NCI-H2227 (cell line): ENCODE measurements at regions not wholly inside any gene's neighbourhood (a gene's known extent, or its start where the extent isn't known, plus 50 kb on each side); places are given as distances from the start of the nearest gene placed in this dataset.

ENCODE experiments used
- DNase-seq: peaks from one replicate; lab custom pipeline; 2025; ENCODE audit not compliant: unreplicated experiment; lab: John Stamatoyannopoulos, UW

DNA sequence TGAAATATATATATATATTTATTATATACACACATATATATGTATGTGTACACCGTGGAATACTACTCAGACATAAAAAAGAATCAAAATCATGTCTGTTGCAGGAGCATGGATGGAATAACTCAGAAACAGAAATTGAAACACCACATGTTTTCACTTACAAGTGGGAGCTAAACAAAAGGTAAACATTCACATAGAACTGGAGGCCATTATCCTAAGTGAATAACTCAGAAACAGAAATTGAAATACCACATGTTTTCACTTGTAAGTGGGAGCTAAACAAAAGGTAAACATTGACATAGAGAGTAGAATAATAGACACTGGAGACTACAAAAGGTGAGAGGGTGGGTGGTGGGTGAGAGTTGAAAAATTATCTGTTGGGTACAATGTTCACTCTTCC is 171.5 kb upstream of the GOLIM4 start:
- no peak for DNase-seq

DNA sequence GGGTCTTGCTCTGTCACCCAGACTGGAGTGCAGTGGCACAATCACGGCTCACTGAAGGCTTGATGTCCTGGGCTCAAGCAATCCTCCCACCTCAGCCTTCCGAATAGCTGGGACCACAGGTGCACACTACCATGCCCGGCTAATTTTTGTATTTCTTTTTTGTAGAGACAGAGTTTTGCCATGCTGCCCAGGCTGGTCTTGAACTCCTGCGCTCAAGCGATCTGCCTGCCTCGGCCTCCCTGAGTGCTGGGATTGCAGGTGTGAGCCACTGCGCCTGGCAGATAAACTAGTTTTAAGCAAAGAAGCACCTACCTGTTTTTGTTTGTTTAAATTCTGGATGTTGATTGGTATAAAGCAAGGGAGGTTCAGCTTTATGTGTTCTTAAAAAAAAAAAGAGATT is 170.6 kb upstream of the GOLIM4 start:
- DNase-seq = no peak

DNA sequence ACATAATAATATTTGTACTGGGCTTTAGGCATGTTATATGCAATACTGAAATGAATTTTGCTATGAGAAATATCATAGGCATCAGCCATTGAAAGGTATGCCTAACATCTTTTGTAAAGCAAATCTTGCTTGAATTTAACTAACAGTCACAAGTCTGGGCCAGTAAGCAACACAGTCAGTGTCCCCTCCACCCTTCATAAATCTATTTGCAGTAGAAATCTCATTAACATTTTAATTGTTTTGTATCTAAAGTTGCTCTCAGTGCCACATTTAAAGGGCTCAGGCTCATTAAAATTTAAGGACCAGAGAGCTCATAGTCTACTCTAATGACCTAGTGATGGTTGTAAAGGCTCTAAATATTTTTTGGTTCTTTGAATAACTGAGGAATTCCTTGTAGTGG is 167.2 kb upstream of the GOLIM4 start:
- DNase-seq = no peak

DNA sequence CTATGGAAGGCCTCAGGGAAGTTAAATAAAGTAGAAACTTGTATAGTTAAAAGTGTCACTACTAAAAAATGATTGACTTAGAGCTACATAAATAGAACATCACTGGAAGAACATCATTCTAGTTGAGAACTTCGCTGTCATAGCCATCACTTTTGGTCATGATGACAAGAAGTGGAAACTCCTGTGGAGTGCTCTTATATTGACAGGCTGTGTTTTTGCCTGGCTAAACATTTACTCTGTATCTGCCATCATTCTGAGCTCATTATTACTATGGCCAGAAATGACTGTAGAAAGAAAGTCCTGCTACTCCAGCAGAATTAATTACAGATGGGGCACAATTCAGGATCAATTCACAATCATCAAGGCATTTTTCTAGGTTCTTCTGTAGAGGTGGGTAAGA is 165.1 kb upstream of the GOLIM4 start:
- DNase-seq = no peak

DNA sequence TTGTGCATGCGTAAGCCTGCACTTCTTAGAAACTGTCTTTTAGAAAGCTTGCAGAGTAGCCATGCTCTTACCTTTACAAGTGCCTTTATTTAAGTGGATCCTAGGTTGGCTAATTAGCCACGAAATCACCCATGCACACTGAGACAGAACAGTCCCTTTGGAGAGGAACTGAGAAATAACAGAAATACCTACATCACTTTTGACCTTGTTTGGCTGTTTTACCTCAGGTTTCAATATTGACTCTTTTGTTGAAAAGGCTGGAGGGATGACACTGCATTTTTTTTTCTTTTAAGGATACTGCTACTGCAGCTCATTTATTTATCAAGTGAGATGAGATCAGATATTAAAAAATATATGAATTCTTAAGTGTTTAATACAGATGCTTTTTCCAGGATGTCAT is 155.6 kb upstream of the GOLIM4 start:
- no peak for DNase-seq

DNA sequence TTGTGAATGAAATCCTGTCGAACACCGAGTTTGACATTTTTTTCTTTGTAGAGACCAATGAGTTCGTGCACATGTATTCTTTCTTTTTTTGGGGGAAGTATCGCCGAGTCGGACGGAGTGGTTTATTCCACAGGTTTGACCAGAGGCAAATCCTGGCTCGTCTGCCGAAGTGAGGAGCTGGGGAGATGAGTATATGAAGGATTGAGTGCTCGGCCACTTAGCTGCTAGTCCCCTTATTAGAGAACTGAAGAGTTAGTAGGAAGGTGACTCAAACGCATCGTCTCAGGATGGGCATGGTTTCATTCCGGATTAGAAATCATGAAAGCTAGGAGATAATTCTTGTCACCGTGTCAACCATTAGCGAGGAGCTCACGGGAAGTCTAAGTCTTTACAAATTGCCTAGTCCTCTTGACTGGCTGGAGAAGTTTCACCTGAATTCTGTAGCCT is 154.7 kb upstream of the GOLIM4 start:
- peak; percentile 42 for DNase-seq

DNA sequence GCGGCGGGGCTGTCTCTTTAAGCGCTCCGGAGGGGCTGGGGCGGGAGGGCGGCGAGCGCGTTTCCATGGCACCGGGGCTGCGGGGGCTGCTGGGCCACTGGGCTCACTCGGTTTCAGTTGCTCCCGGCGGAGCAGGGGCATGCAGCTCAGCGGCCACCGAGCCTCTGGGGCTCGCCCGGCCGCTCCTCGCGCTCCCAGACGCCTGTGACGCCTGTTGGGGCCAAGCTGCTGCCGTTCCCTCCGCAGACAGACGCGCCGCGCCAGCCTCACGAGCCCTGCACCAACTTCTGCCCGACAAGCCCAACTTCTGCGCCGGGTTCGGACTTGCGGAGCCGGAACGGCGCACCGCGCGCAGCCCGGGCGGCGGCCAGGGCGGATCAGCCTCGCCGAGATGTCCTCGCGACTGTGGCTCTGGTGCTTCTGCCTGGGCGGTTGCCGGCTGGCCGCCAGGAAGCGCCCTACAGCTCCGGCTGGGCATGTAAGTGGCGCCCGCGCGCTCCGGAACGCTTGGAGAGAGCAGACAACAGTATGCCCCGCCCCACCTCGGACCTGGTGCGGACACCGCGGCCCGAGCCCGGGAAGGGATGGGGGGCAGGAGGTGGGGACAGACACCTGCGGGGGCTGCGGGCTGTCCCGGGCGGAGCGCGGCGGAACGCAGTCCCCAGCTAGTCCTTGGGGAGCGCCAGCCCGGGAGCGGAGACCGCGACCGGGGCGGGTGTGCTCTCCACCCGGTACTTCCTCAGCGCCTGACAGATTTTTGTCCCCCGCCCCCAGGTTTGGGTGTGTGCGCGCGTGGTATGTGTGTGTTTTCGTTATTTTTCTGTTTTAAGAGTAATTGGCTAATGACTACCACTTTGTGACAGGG is 154.1 kb upstream of the GOLIM4 start:
- DNase-seq = peak; percentile 90

DNA sequence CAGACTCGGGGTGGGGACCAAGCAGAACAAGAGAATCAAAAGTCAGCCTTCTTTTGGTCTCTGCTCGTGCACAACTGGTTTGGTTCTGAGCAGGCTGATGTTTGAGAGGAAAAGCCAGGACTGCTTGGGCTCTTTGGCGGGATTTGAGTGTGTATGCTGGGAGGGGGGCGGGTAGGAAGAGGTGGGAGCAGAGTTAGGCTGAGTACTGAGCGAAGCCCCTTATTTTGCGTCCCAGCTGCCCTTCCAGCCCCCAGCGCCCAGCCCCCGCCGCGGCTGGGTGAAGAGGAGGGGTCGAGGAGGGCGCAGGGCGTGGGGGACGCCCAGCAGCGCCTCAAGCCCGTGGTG is 153.5 kb upstream of the GOLIM4 start:
- peak; percentile 87 for DNase-seq

DNA sequence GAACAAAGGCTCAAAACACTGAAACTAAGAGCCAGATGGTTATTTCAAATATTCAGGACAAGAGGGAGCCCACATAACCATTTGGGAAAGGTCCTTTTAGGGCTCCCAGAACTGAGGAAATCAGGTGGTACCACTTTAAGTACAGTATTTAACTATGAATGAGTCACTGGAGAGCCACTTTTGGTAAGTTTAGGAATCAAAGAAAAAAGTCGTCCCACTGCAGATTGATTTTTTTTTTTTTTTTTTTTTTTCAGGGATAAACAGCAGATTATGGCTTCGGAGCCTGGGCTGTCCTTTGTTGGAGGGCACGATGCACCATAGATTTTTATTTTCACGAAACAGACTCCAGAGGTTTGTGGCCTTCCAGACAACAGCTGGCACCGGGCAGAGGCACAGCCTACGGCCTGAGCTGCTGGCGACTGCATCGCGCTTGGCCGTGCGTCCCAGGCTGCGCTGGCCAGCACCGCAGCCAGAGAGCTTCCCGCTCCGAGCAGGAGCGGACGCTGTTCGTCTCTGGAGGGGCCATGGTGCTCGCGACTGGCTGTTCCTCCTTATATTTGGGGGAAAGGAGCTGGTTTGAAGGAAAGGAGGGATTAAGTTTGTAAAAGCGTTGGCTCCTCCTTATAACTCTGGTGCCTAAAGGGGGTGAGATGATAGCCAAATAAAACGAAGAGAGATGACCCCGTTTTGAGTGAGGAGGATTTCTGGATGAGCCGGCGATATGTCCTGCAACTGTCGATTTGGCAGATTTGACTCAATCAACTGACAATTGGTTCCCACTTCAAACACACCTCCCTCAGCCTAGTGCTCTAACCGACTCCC is 152.9 kb upstream of the GOLIM4 start:
- peak; percentile 75 for DNase-seq

DNA sequence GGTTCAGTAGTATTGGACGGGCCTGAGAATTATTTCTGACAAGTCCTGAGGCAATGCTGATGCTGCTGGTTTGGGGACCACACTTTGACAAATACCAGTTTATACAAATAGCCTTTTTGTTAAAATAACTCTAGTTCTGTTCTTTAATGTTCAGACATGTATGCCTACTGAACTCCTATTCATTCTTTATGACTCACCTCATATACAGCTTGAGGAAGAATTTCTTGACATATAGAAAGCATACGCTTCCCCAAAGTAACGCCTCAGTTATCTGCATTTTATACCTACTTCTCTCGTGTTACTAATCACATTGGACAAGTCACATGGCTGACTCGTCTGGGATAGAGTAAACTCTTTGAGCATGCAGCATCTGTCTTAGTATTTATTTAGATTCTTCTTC is 145.4 kb upstream of the GOLIM4 start:
- no peak for DNase-seq

DNA sequence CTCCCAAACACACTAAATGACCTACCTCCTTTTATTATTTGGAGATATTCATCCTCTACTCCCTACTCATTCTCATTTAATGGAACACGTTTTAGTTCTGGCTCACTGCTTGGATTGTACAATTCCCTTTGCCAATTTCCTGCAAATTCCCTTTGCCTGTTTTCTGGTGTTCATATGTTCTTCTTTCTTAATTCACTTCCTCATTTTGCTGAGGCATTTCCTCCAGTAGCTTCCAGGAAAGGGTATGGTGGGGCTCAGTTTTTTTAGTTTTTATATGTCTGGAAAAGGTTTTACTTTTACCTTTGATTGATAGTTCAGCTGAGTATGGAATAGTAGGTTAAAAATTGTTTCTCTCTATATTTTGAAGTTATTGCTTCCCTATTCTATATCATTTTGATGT is 143.6 kb upstream of the GOLIM4 start:
- DNase-seq = no peak

DNA sequence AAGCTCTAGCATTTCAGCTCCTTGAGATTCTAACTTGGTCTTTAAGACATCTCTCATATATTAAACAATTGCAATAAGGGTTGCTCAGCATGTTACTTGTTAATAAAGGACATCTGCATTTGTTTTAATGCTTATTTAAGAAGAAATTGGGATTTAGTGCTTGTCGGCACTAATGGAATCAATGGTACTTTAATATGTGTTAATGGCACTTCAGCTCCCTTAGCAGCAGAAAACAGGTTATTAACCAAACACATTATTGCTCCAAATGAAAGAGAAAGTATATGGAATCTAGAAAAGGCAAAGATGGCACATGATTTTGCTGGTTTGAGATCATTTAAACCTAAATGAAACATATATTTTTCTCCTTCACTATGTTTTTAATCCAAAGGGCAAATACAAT is 137.3 kb upstream of the GOLIM4 start:
- DNase-seq = no peak

DNA sequence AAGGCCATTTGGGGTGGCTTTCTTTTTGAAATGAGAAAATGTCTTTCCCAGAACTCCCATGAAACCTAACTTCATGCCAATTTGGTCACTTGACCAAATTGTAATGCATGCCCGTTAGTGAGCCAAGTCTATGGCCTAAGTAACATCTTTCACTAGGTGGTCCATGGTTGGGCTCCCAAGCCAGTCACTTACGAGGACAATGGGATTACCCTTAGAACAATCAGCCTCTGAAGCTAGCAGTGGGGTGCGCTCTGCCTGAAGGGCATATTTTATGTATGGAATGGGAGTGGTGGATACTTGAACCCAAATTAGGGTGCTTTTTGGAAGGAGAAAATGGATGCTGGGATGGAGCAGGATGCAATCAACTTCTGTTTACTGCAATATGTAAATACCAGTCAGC is 127.4 kb upstream of the GOLIM4 start:
- DNase-seq = no peak

DNA sequence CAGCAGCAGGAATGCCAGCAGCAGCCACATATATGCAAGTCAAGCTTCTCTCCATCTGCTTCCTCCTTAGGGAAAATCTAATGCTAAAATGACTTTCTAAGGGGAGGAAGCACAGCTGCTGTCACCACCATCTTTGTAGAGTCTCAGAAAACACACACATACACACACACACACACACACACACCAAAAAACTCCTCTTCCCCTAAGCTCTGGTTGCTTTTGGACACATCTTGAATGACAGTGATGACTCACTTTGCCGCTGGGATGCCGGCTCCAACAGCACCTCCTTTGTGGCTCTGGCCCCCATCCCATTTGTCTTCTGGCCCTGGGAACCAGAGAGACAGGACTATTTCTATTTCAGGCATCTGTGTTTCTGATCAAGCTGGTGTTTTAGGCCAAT is 124.8 kb upstream of the GOLIM4 start:
- no peak for DNase-seq

DNA sequence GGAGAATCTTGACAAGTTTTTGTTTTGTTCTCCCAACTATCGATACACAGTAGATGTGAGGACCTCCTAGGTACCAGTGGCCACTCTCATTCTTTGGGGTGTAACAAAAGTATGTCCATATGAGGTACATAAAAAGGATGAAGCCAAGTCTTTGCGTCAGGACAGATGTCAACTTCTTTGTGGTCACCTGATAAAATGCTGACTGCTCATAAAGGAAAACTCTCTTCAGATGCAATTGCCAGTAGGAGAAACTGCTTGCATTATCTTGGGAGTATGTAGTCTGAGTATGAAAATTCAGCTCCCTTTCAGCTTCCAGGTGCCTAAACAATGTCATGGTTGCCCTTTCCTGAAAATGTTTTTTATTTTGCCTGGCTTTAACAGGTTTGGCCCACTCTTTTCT is 123.8 kb upstream of the GOLIM4 start:
- no peak for DNase-seq

DNA sequence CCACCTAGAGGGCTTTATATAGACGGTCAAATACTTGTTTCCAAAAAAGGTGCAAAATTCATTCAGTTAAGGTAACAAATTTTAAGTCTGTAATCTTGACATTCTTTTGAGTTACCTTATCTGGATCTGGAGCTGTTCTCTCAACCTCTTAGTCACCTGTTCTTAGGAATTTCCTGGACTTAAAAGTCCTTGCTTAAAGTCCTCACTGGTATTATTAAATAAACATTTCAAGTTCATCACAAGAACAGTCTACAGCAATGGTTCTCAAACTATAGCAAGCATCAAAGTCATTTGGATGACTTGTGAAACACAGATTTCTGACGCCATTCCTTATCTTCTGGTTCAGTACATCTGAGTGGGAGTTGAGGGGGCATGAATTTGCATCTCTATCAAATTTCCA is 122.9 kb upstream of the GOLIM4 start:
- no peak for DNase-seq

DNA sequence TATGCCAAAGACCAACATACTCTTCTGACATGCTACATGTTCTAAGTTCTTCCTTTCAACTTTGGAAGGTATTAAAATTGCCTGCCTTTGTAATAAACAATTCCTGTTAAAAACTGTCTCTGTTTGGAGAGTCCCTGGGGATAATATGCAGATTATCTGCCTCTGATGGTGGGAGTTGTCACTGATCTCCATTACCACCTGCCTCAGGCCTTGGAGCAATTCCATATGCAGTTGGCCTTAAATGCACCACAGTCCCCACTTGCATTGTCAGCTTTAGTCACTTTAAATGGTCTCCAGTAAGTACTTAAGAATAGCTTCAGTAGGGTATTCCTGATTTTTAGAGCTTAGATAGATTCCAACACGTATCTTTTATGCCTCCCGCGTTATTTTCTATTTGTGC is 121.1 kb upstream of the GOLIM4 start:
- DNase-seq = no peak

DNA sequence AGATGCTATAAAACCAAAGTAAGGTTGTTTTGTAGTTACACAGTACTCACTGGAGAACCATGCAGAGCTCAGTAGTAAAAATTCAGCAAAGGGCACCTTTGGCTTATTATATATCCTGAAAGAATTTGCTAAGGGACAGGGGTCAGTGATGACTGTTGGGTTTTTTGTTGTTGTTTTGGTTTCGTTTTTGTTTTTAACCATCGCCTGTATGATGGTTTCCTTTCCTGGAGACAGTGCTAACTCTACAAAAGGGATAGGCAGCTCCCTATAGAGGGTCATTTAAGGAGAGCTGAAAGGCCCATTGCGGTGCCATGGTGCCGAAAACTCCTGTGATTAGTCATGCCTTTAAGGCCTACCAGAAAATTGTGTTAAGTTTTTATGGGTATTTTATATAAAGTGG is 118.2 kb upstream of the GOLIM4 start:
- DNase-seq = no peak

DNA sequence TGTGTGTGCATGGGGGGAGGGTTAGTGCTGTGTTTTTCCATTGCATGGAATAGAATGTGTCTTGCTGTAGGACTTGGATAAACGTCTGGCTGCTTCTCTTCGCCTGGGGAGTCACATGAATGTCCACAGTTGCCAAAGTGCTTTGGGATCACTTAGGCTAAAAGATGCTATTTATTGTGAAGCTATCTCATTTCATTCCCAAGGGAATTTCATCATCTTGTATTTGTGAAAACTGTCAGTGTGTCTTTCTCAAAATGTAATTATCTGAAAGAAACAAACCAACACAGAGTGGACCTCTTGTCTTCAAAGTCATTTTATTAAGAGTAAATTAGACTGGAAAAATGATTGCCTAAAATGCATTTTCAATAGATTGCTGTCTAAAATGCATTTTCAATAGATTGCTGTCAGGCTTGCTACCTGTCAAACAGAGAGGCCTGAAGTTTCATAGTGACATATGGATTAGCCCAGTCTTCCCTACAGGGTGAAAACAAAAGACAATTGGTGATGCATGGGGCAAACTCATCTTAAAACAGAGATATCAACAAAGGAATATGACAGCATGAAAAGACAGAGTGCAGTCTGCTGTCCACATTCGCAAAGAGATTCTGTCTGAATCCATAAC is 117.1 kb upstream of the GOLIM4 start:
- DNase-seq = peak; percentile 48

DNA sequence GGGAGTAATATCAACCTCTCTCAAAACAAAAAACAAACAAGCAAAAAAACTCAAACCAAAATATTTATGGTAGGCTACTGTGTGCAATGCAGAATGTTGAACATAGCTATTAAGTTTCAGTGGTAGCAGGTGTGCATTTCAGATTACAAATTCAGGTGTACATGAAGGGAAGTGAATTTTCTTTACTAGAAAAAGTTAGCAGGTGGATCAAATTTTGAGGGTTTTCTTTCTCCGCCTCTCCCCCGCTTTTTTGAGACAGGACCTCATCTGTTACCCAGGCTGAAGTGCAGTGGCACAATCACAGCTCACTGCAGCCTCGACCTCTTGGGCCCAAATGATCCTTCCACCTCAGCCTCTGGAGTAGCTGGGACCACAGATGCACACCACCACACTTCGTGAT is 109.7 kb upstream of the GOLIM4 start:
- DNase-seq = no peak

DNA sequence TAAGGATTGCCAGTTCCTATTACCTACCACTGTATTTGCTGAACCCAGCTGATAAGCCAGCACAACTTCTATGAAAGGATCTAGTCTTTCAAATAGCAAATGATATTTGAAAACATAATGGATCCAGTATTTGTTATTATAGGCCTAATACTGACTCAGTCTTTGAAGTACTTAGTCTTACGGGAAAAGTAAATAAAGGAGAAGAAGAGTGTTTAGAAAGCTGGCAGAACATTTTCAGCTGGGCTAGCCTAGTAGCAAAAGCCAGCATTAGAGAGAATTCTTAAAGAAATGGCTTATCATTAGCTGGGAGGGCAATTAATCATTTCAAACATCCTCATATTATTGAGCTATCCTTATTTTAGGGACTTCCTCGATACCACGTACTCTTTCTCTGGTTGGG is 101.4 kb upstream of the GOLIM4 start:
- no peak for DNase-seq

DNA sequence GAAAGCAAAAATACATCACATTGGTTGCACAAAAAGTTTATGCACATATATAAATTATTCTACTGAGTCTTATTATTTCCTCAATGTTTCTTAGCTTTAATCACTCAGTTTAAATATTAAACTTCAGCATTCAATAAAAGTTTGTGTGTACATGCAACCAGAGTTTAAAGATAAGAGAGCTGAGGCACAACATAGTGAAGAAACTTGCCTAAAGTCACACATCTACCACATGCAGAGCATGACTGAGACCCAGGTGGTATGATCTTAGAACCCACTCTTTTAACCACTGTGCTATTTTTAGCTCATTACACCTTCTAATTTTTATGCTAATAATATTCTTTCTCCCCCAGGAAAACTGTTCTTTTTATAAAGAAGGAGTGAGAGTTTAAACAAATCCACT is 96.1 kb upstream of the GOLIM4 start:
- DNase-seq = no peak
